Parathyroid adenoma (tissue), 2 donors: ENCODE measurements at regions not wholly inside any gene's neighbourhood (a gene's known extent, or its start where the extent isn't known, plus 50 kb on each side); places are given as distances from the start of the nearest gene placed in this dataset.

Experiments
- H2AFZ ChIP-seq: fragments of 300-600 bp; sonication (generic); one replicate; pipeline ENCODE4 v1.7.0; 2017; ENCODE audit warnings: antibody characterized with exemption, mild to moderate bottlenecking
- H3K27ac ChIP-seq: fragments of 300-600 bp; sonication (generic); one replicate; pipeline ENCODE4 v1.7.0; 2017
- H3K27me3 ChIP-seq: fragments of 300-600 bp; sonication (generic); one replicate; pipeline ENCODE4 v1.7.0; 2017; ENCODE audit warnings: low read length; ENCODE audit not compliant: control insufficient read depth, insufficient read depth
- H3K36me3 ChIP-seq: fragments of 300-600 bp; sonication (generic); one replicate; pipeline ENCODE4 v1.7.0; 2017; ENCODE audit warnings: low read length; ENCODE audit not compliant: control insufficient read depth, insufficient read depth
- H3K4me1 ChIP-seq: fragments of 300-600 bp; sonication (generic); one replicate; pipeline ENCODE4 v1.7.0; 2017; ENCODE audit warnings: control low read depth
- H3K4me2 ChIP-seq: fragments of 300-600 bp; sonication (generic); one replicate; pipeline ENCODE4 v1.7.0; 2017; ENCODE audit warnings: low read length
- H3K4me3 ChIP-seq: fragments of 300-600 bp; sonication (generic); one replicate; pipeline ENCODE4 v1.7.0; 2017; ENCODE audit warnings: low read depth, low read length
- H3K79me2 ChIP-seq: fragments of 300-600 bp; sonication (generic); one replicate; pipeline ENCODE4 v1.7.0; 2017; ENCODE audit warnings: control low read depth
- H3K9ac ChIP-seq: fragments of 300-600 bp; sonication (generic); one replicate; pipeline ENCODE4 v1.7.0; 2017; ENCODE audit warnings: mild to moderate bottlenecking
- H3K9me3 ChIP-seq: fragments of 300-600 bp; sonication (generic); one replicate; pipeline ENCODE4 v1.7.0; 2017; ENCODE audit warnings: low read length; ENCODE audit not compliant: control insufficient read depth
- CTCF ChIP-seq: fragments of 300-600 bp; sonication (generic); IDR thresholded peaks from one replicate; pipeline ENCODE4 v1.7.0; 2017; ENCODE audit warnings: antibody characterized with exemption, mild to moderate bottlenecking
- donor health status: primary hyperparathyroidism.

GRCh38 chr10:10310498-10310897 is 707.2 kb upstream of the CELF2 start:
- Histone ChIP-seq H3K27me3 (no peaks in the 10 kb centered on the region), H3K4me1 (no peaks in the 10 kb centered on the region), H3K4me2 (no peak overlapping the region), H3K4me3 (no peak overlapping the region), H2AFZ (no peak overlapping the region), H3K27ac (no peak overlapping the region), H3K9ac (no peak overlapping the region), H3K9me3 (no peaks in the 10 kb centered on the region), H3K79me2 (no peaks in the 10 kb centered on the region), H3K36me3 (no peaks in the 10 kb centered on the region)
- no peak for TF ChIP-seq CTCF

GRCh38 chr10:10311966-10312365 is 705.7 kb upstream of the CELF2 start:
- Histone ChIP-seq H3K9me3 (no peaks in the 10 kb centered on the region), H3K79me2 (no peaks in the 10 kb centered on the region), H3K9ac (no peak overlapping the region), H3K4me3 (no peak overlapping the region), H3K36me3 (no peaks in the 10 kb centered on the region), H3K27me3 (no peaks in the 10 kb centered on the region), H3K27ac (no peak overlapping the region), H2AFZ (no peak overlapping the region), H3K4me1 (no peaks in the 10 kb centered on the region), H3K4me2 (no peak overlapping the region)
- no peak for TF ChIP-seq CTCF

- no peak overlapping the region for H3K27ac ChIP-seq
- H3K27me3 ChIP-seq, result no peaks in the 10 kb centered on the region
- H2AFZ ChIP-seq, result no peak overlapping the region
- no peak overlapping the region for H3K4me2 ChIP-seq
- no peak overlapping the region for H3K4me3 ChIP-seq
- TF ChIP-seq CTCF, result no peak
- H3K9ac ChIP-seq, result no peak overlapping the region
- H3K36me3 ChIP-seq, result no peaks in the 10 kb centered on the region
- no peaks in the 10 kb centered on the region for H3K79me2 ChIP-seq
- H3K4me1 ChIP-seq, result no peaks in the 10 kb centered on the region
- no peaks in the 10 kb centered on the region for H3K9me3 ChIP-seq
These were observed 704.4 kb upstream of the CELF2 start for GRCh38 chr10:10313149-10313835.

- H3K4me3 ChIP-seq, result no peak overlapping the region
- H3K27me3 ChIP-seq, result no peaks in the 10 kb centered on the region
- TF ChIP-seq CTCF, result no peak
- H3K79me2 ChIP-seq, result no peaks in the 10 kb centered on the region
- no peak overlapping the region for H3K9ac ChIP-seq
- no peak overlapping the region for H2AFZ ChIP-seq
- H3K36me3 ChIP-seq, result no peaks in the 10 kb centered on the region
- no peak overlapping the region for H3K27ac ChIP-seq
- H3K4me1 ChIP-seq, result no peaks in the 10 kb centered on the region
- no peak overlapping the region for H3K4me2 ChIP-seq
- no peaks in the 10 kb centered on the region for H3K9me3 ChIP-seq
These were observed 703.0 kb upstream of the CELF2 start for GRCh38 chr10:10314626-10315025.

GRCh38 chr10:10315989-10316388 is 701.7 kb upstream of the CELF2 start:
- Histone ChIP-seq H2AFZ (no peak overlapping the region), H3K36me3 (no peaks in the 10 kb centered on the region), H3K9me3 (no peaks in the 10 kb centered on the region), H3K4me2 (no peak overlapping the region), H3K27ac (no peak overlapping the region), H3K4me3 (no peak overlapping the region), H3K79me2 (no peaks in the 10 kb centered on the region), H3K27me3 (no peaks in the 10 kb centered on the region), H3K9ac (no peak overlapping the region), H3K4me1 (no peaks in the 10 kb centered on the region)
- TF ChIP-seq CTCF, result no peak
